BE2C (cell line): ENCODE measurements at regions not wholly inside any gene's neighbourhood (a gene's known extent, or its start where the extent isn't known, plus 50 kb on each side); places are given as distances from the start of the nearest gene placed in this dataset.

Source experiments
- DNase-seq: peaks from one replicate; pipeline ENCODE4 v3.0.0-alpha.2; 2020
- H3K27me3 ChIP-seq: fragments of 250-450 bp; sonication (Bioruptor Pico); 2 replicates; pipeline ENCODE4 v1.5.1; 2020; ENCODE audit warnings: mild to moderate bottlenecking
- H3K36me3 ChIP-seq: fragments of 250-450 bp; sonication (Bioruptor Pico); 2 replicates; pipeline ENCODE4 v1.5.1; 2020; ENCODE audit warnings: mild to moderate bottlenecking
- H3K4me1 ChIP-seq: fragments of 250-450 bp; sonication (Bioruptor Pico); 2 replicates; pipeline ENCODE4 v1.5.1; 2020
- H3K4me3 ChIP-seq: 2 replicates; pipeline ENCODE4 v1.5.1; 2011; ENCODE audit warnings: low read depth, low read length
- H3K9me3 ChIP-seq: fragments of 250-450 bp; sonication (Bioruptor Pico); 2 replicates; pipeline ENCODE4 v1.5.1; 2020
- CTCF ChIP-seq: IDR thresholded peaks from 2 replicates; pipeline ENCODE4 v1.5.1; 2012; ENCODE audit warnings: mild to moderate bottlenecking, low read depth, low read length

GRCh38 chr21:35204125-35204524 lies 155.0 kb upstream of the RUNX1 start:
- H3K9me3 ChIP-seq: no peaks in the 10 kb centered on the region; the same call in 1 of the 2 replicates
- no peaks in the 10 kb centered on the region for H3K4me1 ChIP-seq
- TF ChIP-seq CTCF: no peak
- no peak for DNase-seq
- no peaks in the 10 kb centered on the region for H3K27me3 ChIP-seq
- no peaks in the 10 kb centered on the region for H3K36me3 ChIP-seq
- no peak overlapping the region for H3K4me3 ChIP-seq

GRCh38 chr21:35203093-35203977 lies 154.2 kb upstream of the RUNX1 start:
- no peaks in the 10 kb centered on the region for H3K36me3 ChIP-seq
- TF ChIP-seq CTCF: no peak
- H3K4me1 ChIP-seq: no peaks in the 10 kb centered on the region
- H3K9me3 ChIP-seq: no peaks in the 10 kb centered on the region; the same call in 1 of the 2 replicates
- H3K27me3 ChIP-seq: no peaks in the 10 kb centered on the region
- no peak for DNase-seq
- no peak overlapping the region for H3K4me3 ChIP-seq

DNA sequence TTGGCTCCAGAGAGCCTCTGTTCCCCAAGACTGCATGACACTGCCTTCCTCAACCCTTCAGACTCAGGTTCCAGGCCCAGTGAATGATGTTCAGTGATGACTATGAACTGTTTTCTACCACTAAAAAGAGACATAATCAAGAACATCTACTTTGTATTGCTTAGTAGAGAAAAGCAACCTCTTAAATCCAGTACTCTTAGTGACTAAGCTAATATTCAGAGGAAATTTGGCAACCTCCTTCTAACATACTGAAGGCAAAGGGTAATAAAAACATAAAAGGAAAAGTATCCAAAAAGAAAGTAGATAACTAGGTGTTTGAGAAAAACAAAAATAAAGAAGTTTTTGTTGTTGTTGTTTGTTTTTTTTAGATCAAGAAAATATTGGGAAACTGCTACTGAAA lies 153.3 kb upstream of the RUNX1 start:
- no peak for TF ChIP-seq CTCF
- DNase-seq: no peak
- H3K36me3 ChIP-seq: no peaks in the 10 kb centered on the region
- no peaks in the 10 kb centered on the region for H3K4me1 ChIP-seq
- H3K9me3 ChIP-seq: no peaks in the 10 kb centered on the region; the same call in 1 of the 2 replicates
- no peaks in the 10 kb centered on the region for H3K27me3 ChIP-seq
- no peak overlapping the region for H3K4me3 ChIP-seq

- H3K4me1 ChIP-seq: no peaks in the 10 kb centered on the region
- TF ChIP-seq CTCF: no peak
Observed at GRCh38 chr21:35201799-35202198, 152.7 kb upstream of the RUNX1 start.

GRCh38 chr21:35201288-35201687 lies 152.2 kb upstream of the RUNX1 start:
- H3K4me1 ChIP-seq: no peaks in the 10 kb centered on the region
- H3K27me3 ChIP-seq: no peaks in the 10 kb centered on the region
- TF ChIP-seq CTCF: no peak
- no peak overlapping the region for H3K4me3 ChIP-seq
- no peaks in the 10 kb centered on the region; the same call in none of the 2 replicates for H3K9me3 ChIP-seq
- DNase-seq: no peak
- no peaks in the 10 kb centered on the region for H3K36me3 ChIP-seq

More at GRCh38 chr21:35201799-35202198, 152.7 kb upstream of the RUNX1 start:
- no peaks in the 10 kb centered on the region for H3K27me3 ChIP-seq
- no peak overlapping the region for H3K4me3 ChIP-seq
- DNase-seq: no peak
- H3K9me3 ChIP-seq: no peaks in the 10 kb centered on the region; the same call in none of the 2 replicates
- H3K36me3 ChIP-seq: no peaks in the 10 kb centered on the region

DNA sequence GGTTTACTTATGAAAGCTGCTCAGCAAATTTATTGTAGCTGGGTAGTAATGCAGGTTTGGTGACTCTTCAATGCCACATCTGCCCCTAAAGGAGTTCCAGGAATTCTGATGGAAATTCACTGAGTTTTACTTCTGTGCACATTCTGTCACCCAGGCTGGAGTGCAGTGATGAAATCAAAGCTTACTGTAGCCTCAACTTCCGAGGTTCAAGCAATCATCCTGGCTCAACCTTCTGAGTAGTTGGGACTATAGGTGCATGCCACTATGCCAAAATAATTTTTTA lies 150.6 kb upstream of the RUNX1 start:
- no peak for TF ChIP-seq CTCF
- H3K4me3 ChIP-seq: no peak overlapping the region
- no peaks in the 10 kb centered on the region; the same call in 1 of the 2 replicates for H3K9me3 ChIP-seq
- no peak for DNase-seq
- no peaks in the 10 kb centered on the region for H3K4me1 ChIP-seq
- no peaks in the 10 kb centered on the region for H3K36me3 ChIP-seq
- no peaks in the 10 kb centered on the region for H3K27me3 ChIP-seq
